Mesendoderm (in vitro differentiated cells): ENCODE measurements at regions not wholly inside any gene's neighbourhood (a gene's known extent, or its start where the extent isn't known, plus 50 kb on each side); places are given as distances from the start of the nearest gene placed in this dataset.

Experiments used
- DNase-seq: peaks from one replicate; pipeline ENCODE4 v3.0.0; 2013
- H2AK5ac ChIP-seq: 2 replicates; pipeline ENCODE4 v1.6.1; 2013; ENCODE audit warnings: low read length, inconsistent platforms
- H2BK120ac ChIP-seq: 2 replicates; pipeline ENCODE4 v1.6.1; 2013; ENCODE audit warnings: low read depth, mild to moderate bottlenecking, low read length, moderate library complexity, mixed read lengths
- H2BK15ac ChIP-seq: replicated peaks from 2 replicates; pipeline ENCODE4 v1.6.1; 2013; ENCODE audit warnings: low read depth, mild to moderate bottlenecking, moderate library complexity
- H2BK5ac ChIP-seq: 2 replicates; pipeline ENCODE4 v1.6.1; 2013; ENCODE audit warnings: low read length, inconsistent platforms
- H3K18ac ChIP-seq: 2 replicates; pipeline ENCODE4 v1.6.1; 2013; ENCODE audit warnings: mild to moderate bottlenecking, low read length, mixed read lengths
- H3K23ac ChIP-seq: one replicate; pipeline ENCODE4 v1.6.1; 2013; ENCODE audit warnings: low read length
- H3K27ac ChIP-seq: 2 replicates; pipeline ENCODE4 v1.5.1; 2013; ENCODE audit warnings: low read depth, mild to moderate bottlenecking, inconsistent platforms, low read length, moderate library complexity
- H3K27me3 ChIP-seq: 2 replicates; pipeline ENCODE4 v1.6.1; 2013; ENCODE audit warnings: low read length, control low read depth, mild to moderate bottlenecking, inconsistent platforms; ENCODE audit not compliant: insufficient read depth, poor library complexity
- H3K36me3 ChIP-seq: 2 replicates; pipeline ENCODE4 v1.6.1; 2013; ENCODE audit warnings: low read length, inconsistent platforms; ENCODE audit not compliant: control insufficient read depth, insufficient read depth
- H3K4ac ChIP-seq: one replicate; pipeline ENCODE4 v1.6.1; 2013; ENCODE audit warnings: low read depth, mild to moderate bottlenecking, low read length, moderate library complexity
- H3K4me1 ChIP-seq: 2 replicates; pipeline ENCODE4 v1.6.1; 2013; ENCODE audit warnings: low read depth, low read length, inconsistent platforms; ENCODE audit not compliant: control insufficient read depth
- H3K4me2 ChIP-seq: 2 replicates; pipeline ENCODE4 v1.6.1; 2013; ENCODE audit warnings: low read length
- H3K4me3 ChIP-seq: 2 replicates; pipeline ENCODE4 v1.5.1; 2013; ENCODE audit warnings: mild to moderate bottlenecking, low read length
- H3K56ac ChIP-seq: one replicate; pipeline ENCODE4 v1.6.1; 2013; ENCODE audit warnings: low read length
- H3K79me1 ChIP-seq: 2 replicates; pipeline ENCODE4 v1.6.1; 2013; ENCODE audit warnings: low read length, inconsistent platforms
- H3K79me2 ChIP-seq: 2 replicates; pipeline ENCODE4 v1.6.1; 2013; ENCODE audit warnings: mild to moderate bottlenecking, low read length; ENCODE audit not compliant: control insufficient read depth, insufficient read depth
- H3K9ac ChIP-seq: 2 replicates; pipeline ENCODE4 v1.6.1; 2013; ENCODE audit warnings: low read length, inconsistent platforms
- H4K5ac ChIP-seq: one replicate; pipeline ENCODE4 v1.6.1; 2013; ENCODE audit warnings: low read length
- H4K8ac ChIP-seq: one replicate; pipeline ENCODE4 v1.6.1; 2013; ENCODE audit warnings: low read depth, mild to moderate bottlenecking, control low read depth, low read length, moderate library complexity
- WGBS: extraction: QIAGEN DNeasy Blood & Tissue Kit; methylation state at CpG from one replicate; pipeline ENCODE4 v1.1.7; 2013; ENCODE audit warnings: low lambda C conversion rate, missing lambda C conversion rate; ENCODE audit not compliant: insufficient coverage; ENCODE audit errors: extremely low coverage; 5-methylcytosine and 5-hydroxymethylcytosine counted together

DNA sequence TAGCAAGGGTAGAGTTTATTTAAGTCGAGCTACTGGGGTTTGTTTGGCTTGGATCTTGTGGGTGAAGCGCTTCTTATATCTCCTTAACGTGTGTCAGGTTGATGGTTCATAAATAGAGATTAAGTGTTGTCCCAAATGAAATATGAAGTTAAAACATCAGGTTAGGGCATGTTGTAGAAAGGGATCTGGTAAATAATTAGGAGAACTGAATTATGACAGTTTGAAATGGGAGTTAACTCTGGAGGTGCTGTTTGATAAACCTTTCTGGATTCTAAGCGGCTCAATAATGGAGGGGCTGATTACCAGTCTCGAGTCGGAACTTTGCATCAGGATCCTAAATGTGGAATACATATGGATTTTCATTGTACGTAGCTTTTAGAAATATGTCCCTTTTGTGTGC lies 717.0 kb upstream of the WWC1 start:
- H4K5ac ChIP-seq, result no peak overlapping the region
- H3K23ac ChIP-seq, result no peak overlapping the region
- no peak overlapping the region for H3K4ac ChIP-seq
- no peaks in the 10 kb centered on the region for H3K79me1 ChIP-seq
- H3K4me2 ChIP-seq, result peak overlapping the region; percentile 8
- H2AK5ac ChIP-seq, result no peak overlapping the region
- H2BK5ac ChIP-seq, result no peak overlapping the region
- H4K8ac ChIP-seq, result no peak overlapping the region
- H3K56ac ChIP-seq, result no peak overlapping the region
- no peak overlapping the region for H3K4me3 ChIP-seq
- H3K27me3 ChIP-seq, result no peaks in the 10 kb centered on the region
- H3K36me3 ChIP-seq, result no peaks in the 10 kb centered on the region
- no peak overlapping the region for H3K27ac ChIP-seq
- DNase-seq, result no peak
- H2BK15ac ChIP-seq, result peak overlapping the region; percentile 78
- H2BK120ac ChIP-seq, result peak overlapping the region; percentile 45
- no CpG with 5 or more reads among the region's 7 CpGs for WGBS
- H3K4me1 ChIP-seq, result peaks cover 12% of the 10 kb centered on the region
- peak overlapping the region; percentile 44 for H3K9ac ChIP-seq
- H3K79me2 ChIP-seq, result no peaks in the 10 kb centered on the region
- H3K18ac ChIP-seq, result no peak overlapping the region

DNA sequence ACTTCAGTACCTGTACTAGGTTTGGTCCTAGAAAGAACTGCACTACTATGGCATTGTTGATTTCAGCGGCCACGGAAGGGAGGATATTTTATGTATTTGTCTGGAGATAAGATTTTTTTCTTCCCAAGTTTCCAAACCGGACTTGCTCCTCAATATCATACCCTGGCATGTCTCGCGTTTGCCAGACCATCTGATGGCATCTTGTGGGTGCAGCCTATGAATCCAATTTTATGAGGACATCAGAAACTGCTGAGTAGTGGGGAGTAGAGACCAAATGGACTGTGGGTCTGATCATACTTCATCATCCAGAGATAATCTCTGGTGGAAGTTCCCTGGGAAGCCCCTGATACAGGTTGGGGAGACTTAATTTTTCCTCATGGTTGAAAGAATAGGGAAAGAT lies 716.1 kb upstream of the WWC1 start:
- WGBS, result no CpG with 5 or more reads among the region's 5 CpGs
- no peak overlapping the region for H4K8ac ChIP-seq
- H3K4me2 ChIP-seq, result no peak overlapping the region
- peak overlapping the region; percentile 87 for H3K4ac ChIP-seq
- peak overlapping the region; percentile 92 for H2BK15ac ChIP-seq
- H3K27ac ChIP-seq, result no peak overlapping the region
- no peaks in the 10 kb centered on the region for H3K36me3 ChIP-seq
- H3K79me1 ChIP-seq, result no peaks in the 10 kb centered on the region
- H2BK5ac ChIP-seq, result no peak overlapping the region
- no peak overlapping the region for H4K5ac ChIP-seq
- H3K4me1 ChIP-seq, result peaks cover 12% of the 10 kb centered on the region
- peak overlapping the region; percentile 92 for H3K18ac ChIP-seq
- no peaks in the 10 kb centered on the region for H3K79me2 ChIP-seq
- H3K4me3 ChIP-seq, result no peak overlapping the region
- H3K56ac ChIP-seq, result no peak overlapping the region
- peak overlapping the region; percentile 88 for H2BK120ac ChIP-seq
- no peak overlapping the region for H3K9ac ChIP-seq
- no peak overlapping the region for H2AK5ac ChIP-seq
- no peaks in the 10 kb centered on the region for H3K27me3 ChIP-seq
- no peak overlapping the region for H3K23ac ChIP-seq
- no peak for DNase-seq

DNA sequence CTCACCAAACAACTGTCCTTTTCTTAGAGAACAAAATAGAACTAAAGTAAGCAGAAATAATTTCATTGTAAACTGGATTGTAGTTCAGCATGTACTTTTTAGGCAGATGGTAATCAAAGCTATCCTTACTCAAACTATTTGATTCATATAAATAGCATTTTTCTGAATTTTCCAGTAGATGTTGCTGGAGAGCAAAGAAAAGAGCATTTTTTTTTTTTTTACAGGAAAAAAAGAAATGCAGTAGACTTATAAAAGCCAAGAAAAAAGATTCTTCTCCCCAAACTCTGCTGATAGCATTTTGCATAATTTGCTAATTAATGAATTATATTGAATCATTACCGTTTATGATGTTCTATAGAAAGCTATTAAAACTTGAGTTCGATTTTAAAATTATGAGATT lies 715.3 kb upstream of the WWC1 start:
- no peaks in the 10 kb centered on the region for H3K79me2 ChIP-seq
- no peaks in the 10 kb centered on the region for H3K27me3 ChIP-seq
- H3K18ac ChIP-seq, result no peak overlapping the region
- no CpG with 5 or more reads among the region's 2 CpGs for WGBS
- no peak overlapping the region for H3K4ac ChIP-seq
- no peaks in the 10 kb centered on the region for H3K36me3 ChIP-seq
- H3K4me2 ChIP-seq, result no peak overlapping the region
- H3K79me1 ChIP-seq, result no peaks in the 10 kb centered on the region
- DNase-seq, result no peak
- H4K8ac ChIP-seq, result no peak overlapping the region
- H4K5ac ChIP-seq, result no peak overlapping the region
- no peak overlapping the region for H2BK5ac ChIP-seq
- H3K4me1 ChIP-seq, result peaks cover 9% of the 10 kb centered on the region
- H3K4me3 ChIP-seq, result no peak overlapping the region
- H3K27ac ChIP-seq, result no peak overlapping the region
- H3K56ac ChIP-seq, result no peak overlapping the region
- no peak overlapping the region for H3K9ac ChIP-seq
- no peak overlapping the region for H3K23ac ChIP-seq
- H2AK5ac ChIP-seq, result no peak overlapping the region
- peak overlapping the region; percentile 38 for H2BK120ac ChIP-seq
- H2BK15ac ChIP-seq, result no peak overlapping the region

DNA sequence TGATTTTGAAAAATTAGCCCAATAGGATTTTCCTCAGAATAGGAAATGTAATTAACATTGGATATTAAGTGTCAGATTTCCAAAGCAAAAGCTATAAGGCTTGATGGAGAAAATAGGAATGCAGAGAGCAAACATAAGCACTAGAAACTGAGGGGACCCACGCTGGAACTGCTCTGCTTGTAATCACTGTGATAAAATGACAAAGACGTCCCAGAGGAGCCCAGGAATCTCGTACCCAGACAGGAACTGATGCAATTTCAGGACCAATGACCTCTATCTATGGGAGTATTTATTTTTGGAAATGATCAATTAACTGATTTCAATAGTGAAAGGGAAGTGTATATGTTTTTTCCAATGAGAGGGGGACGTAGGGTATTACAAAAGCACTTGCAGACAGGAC lies 714.5 kb upstream of the WWC1 start:
- no peak overlapping the region for H2BK15ac ChIP-seq
- no peak overlapping the region for H4K5ac ChIP-seq
- no peaks in the 10 kb centered on the region for H3K27me3 ChIP-seq
- H3K27ac ChIP-seq, result peak overlapping the region; percentile 49
- no peaks in the 10 kb centered on the region for H3K36me3 ChIP-seq
- H3K4ac ChIP-seq, result no peak overlapping the region
- peak overlapping the region; percentile 39 for H4K8ac ChIP-seq
- H2BK120ac ChIP-seq, result no peak overlapping the region
- peak overlapping the region; percentile 80 for H3K18ac ChIP-seq
- H3K56ac ChIP-seq, result no peak overlapping the region
- no peaks in the 10 kb centered on the region for H3K79me1 ChIP-seq
- no peak overlapping the region for H3K4me2 ChIP-seq
- peak; percentile 74 for DNase-seq
- no CpG with 5 or more reads among the region's 4 CpGs for WGBS
- H3K4me3 ChIP-seq, result no peak overlapping the region
- H3K9ac ChIP-seq, result no peak overlapping the region
- peaks cover 9% of the 10 kb centered on the region for H3K4me1 ChIP-seq
- H2BK5ac ChIP-seq, result no peak overlapping the region
- no peak overlapping the region for H3K23ac ChIP-seq
- H3K79me2 ChIP-seq, result no peaks in the 10 kb centered on the region
- H2AK5ac ChIP-seq, result no peak overlapping the region

DNA sequence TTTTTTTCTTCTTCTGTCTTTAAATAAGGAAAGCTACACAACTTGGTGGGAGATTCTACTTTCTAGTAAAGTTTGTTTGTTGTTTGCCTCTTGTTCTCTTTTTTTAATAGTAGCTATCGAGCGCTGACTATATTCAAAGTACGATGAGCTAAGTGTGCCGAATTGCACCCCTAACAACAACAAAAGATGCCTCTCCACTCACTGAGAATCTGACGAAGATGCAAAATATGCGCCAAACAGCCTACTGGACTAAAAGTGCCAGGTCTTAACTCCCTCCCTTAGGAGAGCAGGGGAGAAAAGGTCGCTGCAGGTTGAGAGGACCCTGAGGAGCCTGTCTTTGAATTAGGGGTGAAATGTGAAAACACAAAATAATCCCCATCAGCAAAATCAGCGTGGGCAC lies 713.8 kb upstream of the WWC1 start:
- DNase-seq, result no peak
- H3K27me3 ChIP-seq, result no peaks in the 10 kb centered on the region
- H3K36me3 ChIP-seq, result no peaks in the 10 kb centered on the region
- no peak overlapping the region for H4K5ac ChIP-seq
- peak overlapping the region; percentile 91 for H2AK5ac ChIP-seq
- no peak overlapping the region for H3K23ac ChIP-seq
- H2BK5ac ChIP-seq, result no peak overlapping the region
- no peak overlapping the region for H2BK120ac ChIP-seq
- WGBS, result no CpG with 5 or more reads among the region's 8 CpGs
- no peak overlapping the region for H4K8ac ChIP-seq
- H3K18ac ChIP-seq, result no peak overlapping the region
- peak overlapping the region; percentile 18 for H3K56ac ChIP-seq
- H3K4ac ChIP-seq, result peak overlapping the region; percentile 71
- H3K79me1 ChIP-seq, result no peaks in the 10 kb centered on the region
- no peak overlapping the region for H3K4me2 ChIP-seq
- peak overlapping the region; percentile 59 for H2BK15ac ChIP-seq
- peaks cover 8% of the 10 kb centered on the region for H3K4me1 ChIP-seq
- no peak overlapping the region for H3K4me3 ChIP-seq
- H3K79me2 ChIP-seq, result no peaks in the 10 kb centered on the region
- H3K27ac ChIP-seq, result peak overlapping the region; percentile 54
- no peak overlapping the region for H3K9ac ChIP-seq

DNA sequence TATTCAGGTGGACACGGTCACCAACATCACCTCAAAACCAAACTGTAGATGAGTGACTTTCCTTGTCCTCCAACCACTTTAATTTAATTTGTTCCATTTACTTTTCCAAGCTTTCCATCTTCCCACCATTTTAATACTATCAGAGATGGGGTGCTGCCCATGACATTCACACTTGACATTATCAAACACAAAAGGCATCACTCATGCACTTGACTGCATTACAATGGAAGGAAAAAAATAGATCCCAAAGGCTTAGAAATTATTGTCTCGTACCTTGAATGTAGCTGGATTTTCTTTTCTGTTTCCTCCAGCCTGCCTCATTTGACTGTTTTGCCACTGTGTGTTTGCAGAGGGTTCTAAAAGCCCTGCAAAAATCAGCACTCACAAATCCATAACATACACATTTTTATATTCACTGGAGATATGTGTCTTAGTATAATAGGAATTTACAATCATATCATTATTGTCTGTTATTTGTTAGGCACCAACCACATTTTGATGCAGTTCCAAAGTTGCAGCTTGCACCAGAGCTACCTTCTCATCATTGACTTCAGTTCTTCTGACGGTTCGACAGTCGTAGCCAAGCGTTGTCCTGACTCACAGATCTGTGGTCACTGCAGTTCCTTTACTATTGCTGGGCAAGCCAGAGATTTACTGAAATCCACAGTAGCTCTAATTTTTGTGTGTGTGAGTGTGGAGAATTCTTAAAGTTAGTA lies 712.3 kb upstream of the WWC1 start:
- H3K36me3 ChIP-seq, result no peaks in the 10 kb centered on the region
- no peak overlapping the region for H4K8ac ChIP-seq
- no peak overlapping the region for H2BK120ac ChIP-seq
- no peak overlapping the region for H3K27ac ChIP-seq
- H3K4ac ChIP-seq, result no peak overlapping the region
- no peak overlapping the region for H3K56ac ChIP-seq
- no peak overlapping the region for H3K4me2 ChIP-seq
- H2BK5ac ChIP-seq, result no peak overlapping the region
- H3K9ac ChIP-seq, result no peak overlapping the region
- no peak overlapping the region for H2AK5ac ChIP-seq
- no peak for DNase-seq
- peak overlapping the region; percentile 47 for H3K18ac ChIP-seq
- no peak overlapping the region for H4K5ac ChIP-seq
- H3K4me1 ChIP-seq, result peaks cover 7% of the 10 kb centered on the region
- WGBS, result no CpG with 5 or more reads among the region's 6 CpGs
- no peaks in the 10 kb centered on the region for H3K27me3 ChIP-seq
- no peak overlapping the region for H3K4me3 ChIP-seq
- H3K23ac ChIP-seq, result no peak overlapping the region
- H3K79me1 ChIP-seq, result no peaks in the 10 kb centered on the region
- H2BK15ac ChIP-seq, result peak overlapping the region; percentile 78
- no peaks in the 10 kb centered on the region for H3K79me2 ChIP-seq
